Left ventricle myocardium inferior (tissue), 1 donor: ENCODE measurements at regions not wholly inside any gene's neighbourhood (a gene's known extent, or its start where the extent isn't known, plus 50 kb on each side); places are given as distances from the start of the nearest gene placed in this dataset.

ENCODE experiments used
- DNase-seq: peaks from one replicate; pipeline ENCODE4 v3.0.0-alpha.2; 2020
- H3K27ac ChIP-seq: fragments of 200-600 bp; replicated peaks from 2 replicates; pipeline ENCODE4 v1.8.0; 2021
- H3K27me3 ChIP-seq: fragments of 200-600 bp; 2 replicates; pipeline ENCODE4 v1.8.0; 2021; ENCODE audit warnings: low read depth
- H3K36me3 ChIP-seq: fragments of 200-600 bp; 2 replicates; pipeline ENCODE4 v1.8.0; 2021
- H3K4me1 ChIP-seq: fragments of 200-600 bp; 2 replicates; pipeline ENCODE4 v1.8.0; 2021
- H3K4me3 ChIP-seq: fragments of 200-600 bp; 2 replicates; pipeline ENCODE4 v1.8.0; 2021; ENCODE audit warnings: mild to moderate bottlenecking, moderate library complexity
- H3K9me3 ChIP-seq: fragments of 200-600 bp; replicated peaks from 2 replicates; pipeline ENCODE4 v1.8.0; 2021
- CTCF ChIP-seq: fragments of 200-600 bp; IDR thresholded peaks from 2 replicates; pipeline ENCODE4 v1.8.0; 2021; ENCODE audit warnings: antibody characterized with exemption, mild to moderate bottlenecking, borderline replicate concordance
- intact Hi-C: fragments of 100-400 bp; cut with micrococcal nuclease; formaldehyde crosslinking; loops from one replicate; pipeline ENCODE4 v1.11.0; 2022
- donor health status: DM: no; HTN: yes; CAD: no; lungs with severe emphysema.

GRCh38 chr13:73336773-73337172, 278.0 kb downstream of the KLF5 start:
- H3K27ac ChIP-seq: no peak overlapping the region
- no peaks in the 10 kb centered on the region for H3K27me3 ChIP-seq
- H3K4me3 ChIP-seq: no peak overlapping the region
- H3K4me1 ChIP-seq: no peaks in the 10 kb centered on the region
- DNase-seq: no peak
- no peaks in the 10 kb centered on the region for H3K36me3 ChIP-seq
- H3K9me3 ChIP-seq: no peaks in the 10 kb centered on the region
- intact Hi-C loops: no loop called here
- TF ChIP-seq CTCF: no peak

GRCh38 chr13:73335944-73336343, 277.1 kb downstream of the KLF5 start:
- Histone ChIP-seq H3K4me1 (no peaks in the 10 kb centered on the region), H3K27me3 (no peaks in the 10 kb centered on the region), H3K9me3 (no peaks in the 10 kb centered on the region), H3K4me3 (no peak overlapping the region), H3K36me3 (no peaks in the 10 kb centered on the region), H3K27ac (no peak overlapping the region)
- TF ChIP-seq CTCF: no peak
- no peak for DNase-seq
- intact Hi-C loops: no loop called here

GRCh38 chr13:73335210-73335609, 276.4 kb downstream of the KLF5 start:
- no peak for TF ChIP-seq CTCF
- H3K4me3 ChIP-seq: no peak overlapping the region
- no peaks in the 10 kb centered on the region for H3K27me3 ChIP-seq
- no peak overlapping the region for H3K27ac ChIP-seq
- H3K4me1 ChIP-seq: no peaks in the 10 kb centered on the region
- no peaks in the 10 kb centered on the region for H3K9me3 ChIP-seq
- no peak for DNase-seq
- no peaks in the 10 kb centered on the region for H3K36me3 ChIP-seq
- intact Hi-C loops: no loop called here

- no peak overlapping the region for H3K4me3 ChIP-seq
- intact Hi-C loops: no loop called here
- no peaks in the 10 kb centered on the region for H3K27me3 ChIP-seq
- DNase-seq: no peak
- no peaks in the 10 kb centered on the region for H3K36me3 ChIP-seq
- H3K4me1 ChIP-seq: no peaks in the 10 kb centered on the region
- no peak overlapping the region for H3K27ac ChIP-seq
- H3K9me3 ChIP-seq: no peaks in the 10 kb centered on the region
- no peak for TF ChIP-seq CTCF
These were observed 275.6 kb downstream of the KLF5 start for GRCh38 chr13:73334445-73334844.

- no peak for TF ChIP-seq CTCF
- Histone ChIP-seq H3K27me3 (no peaks in the 10 kb centered on the region), H3K4me1 (no peaks in the 10 kb centered on the region), H3K4me3 (no peak overlapping the region), H3K9me3 (no peaks in the 10 kb centered on the region), H3K36me3 (no peaks in the 10 kb centered on the region), H3K27ac (no peak overlapping the region)
- intact Hi-C loops: no loop called here
- no peak for DNase-seq
These were observed 272.8 kb downstream of the KLF5 start for GRCh38 chr13:73331556-73331955.

- H3K27ac ChIP-seq: no peak overlapping the region
- no peak for DNase-seq
- H3K4me1 ChIP-seq: no peaks in the 10 kb centered on the region
- H3K36me3 ChIP-seq: no peaks in the 10 kb centered on the region
- no peak overlapping the region for H3K4me3 ChIP-seq
- H3K27me3 ChIP-seq: no peaks in the 10 kb centered on the region
- no peak for TF ChIP-seq CTCF
- intact Hi-C loops: no loop called here
- no peaks in the 10 kb centered on the region for H3K9me3 ChIP-seq
These were observed 270.6 kb downstream of the KLF5 start for GRCh38 chr13:73329355-73329754.
